Testis (tissue), 2 donors: ENCODE measurements at regions not wholly inside any gene's neighbourhood (a gene's known extent, or its start where the extent isn't known, plus 50 kb on each side); places are given as distances from the start of the nearest gene placed in this dataset.

ENCODE experiments used
- POLR2A ChIP-seq: fragments of 450-650 bp; IDR thresholded peaks from one replicate; pipeline ENCODE4 v1.6.1; 2017; ENCODE audit warnings: antibody characterized with exemption, mild to moderate bottlenecking, moderate library complexity
- TF ChIP-seq, protein P1 (sequence below), 3 experiments: fragments of 450-650 bp in 2 of 3; fragments of 200-600 bp in 1 of 3; sonication (generic) in 1 of 3; IDR thresholded peaks; one replicate each; pipeline ENCODE4 v1.5.1; 2016 to 2019; ENCODE audit warnings: antibody characterized with exemption in 3 of 3, mild to moderate bottlenecking in 2 of 3, moderate library complexity in 1 of 3

DNA sequence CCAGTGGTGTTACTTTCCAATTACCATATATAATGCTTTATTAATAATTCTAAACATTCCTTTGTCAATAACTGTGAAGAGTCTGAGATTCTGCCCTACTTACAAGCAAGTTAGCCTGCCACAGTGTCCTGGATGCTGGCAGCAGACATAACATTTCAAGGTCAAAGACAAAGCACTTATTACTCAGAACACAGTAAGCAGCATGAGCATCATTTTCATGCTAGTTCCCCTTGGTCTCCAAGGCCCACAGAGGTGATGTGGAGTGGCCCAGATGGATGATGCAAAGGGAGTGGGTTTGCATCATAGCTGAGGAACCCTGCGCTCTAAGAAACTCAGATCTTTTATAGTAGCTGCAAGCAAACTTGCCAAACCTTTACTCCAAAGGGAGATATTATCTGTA is 349.7 kb downstream of the ZEB2 start:
- TF ChIP-seq, protein P1, sequence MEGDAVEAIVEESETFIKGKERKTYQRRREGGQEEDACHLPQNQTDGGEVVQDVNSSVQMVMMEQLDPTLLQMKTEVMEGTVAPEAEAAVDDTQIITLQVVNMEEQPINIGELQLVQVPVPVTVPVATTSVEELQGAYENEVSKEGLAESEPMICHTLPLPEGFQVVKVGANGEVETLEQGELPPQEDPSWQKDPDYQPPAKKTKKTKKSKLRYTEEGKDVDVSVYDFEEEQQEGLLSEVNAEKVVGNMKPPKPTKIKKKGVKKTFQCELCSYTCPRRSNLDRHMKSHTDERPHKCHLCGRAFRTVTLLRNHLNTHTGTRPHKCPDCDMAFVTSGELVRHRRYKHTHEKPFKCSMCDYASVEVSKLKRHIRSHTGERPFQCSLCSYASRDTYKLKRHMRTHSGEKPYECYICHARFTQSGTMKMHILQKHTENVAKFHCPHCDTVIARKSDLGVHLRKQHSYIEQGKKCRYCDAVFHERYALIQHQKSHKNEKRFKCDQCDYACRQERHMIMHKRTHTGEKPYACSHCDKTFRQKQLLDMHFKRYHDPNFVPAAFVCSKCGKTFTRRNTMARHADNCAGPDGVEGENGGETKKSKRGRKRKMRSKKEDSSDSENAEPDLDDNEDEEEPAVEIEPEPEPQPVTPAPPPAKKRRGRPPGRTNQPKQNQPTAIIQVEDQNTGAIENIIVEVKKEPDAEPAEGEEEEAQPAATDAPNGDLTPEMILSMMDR (IDR thresholded peaks at IDR 0.05), result no peak
- no peak for TF ChIP-seq POLR2A
